WTC11 (cell line): ENCODE measurements at regions not wholly inside any gene's neighbourhood (a gene's known extent, or its start where the extent isn't known, plus 50 kb on each side); places are given as distances from the start of the nearest gene placed in this dataset.

ENCODE experiments used
- ATAC-seq: fragments of 200-7000 bp; cut with Tn5 transposase; 2 replicates; pipeline ENCODE4 v1.10.0; 2021; ENCODE audit warnings: mild to moderate bottlenecking, moderate library complexity
- CTCF ChIA-PET: fragments of 300-600 bp; sonication (Branson Sonifier 250); formaldehyde crosslinking; loops from one replicate; lab custom pipeline; 2021; ENCODE audit warnings: antibody characterized with exemption; lab: Charles Lee
- POLR2A ChIA-PET: fragments of 350-600 bp; sonication (Branson Sonifier 250); formaldehyde crosslinking; loops from one replicate; lab custom pipeline; 2021; ENCODE audit warnings: antibody characterized with exemption; lab: Charles Lee
- DNase-seq: peaks from one replicate; pipeline ENCODE4 v3.0.0; 2021; ENCODE audit warnings: low spot score
- H3K27ac Mint-ChIP-seq: 2 replicates; pipeline ENCODE4 v1.8.0; 2021; ENCODE audit warnings: mixed read lengths
- H3K27me3 Mint-ChIP-seq: 2 replicates; pipeline ENCODE4 v1.8.0; 2021; ENCODE audit warnings: low read depth, mild to moderate bottlenecking, moderate library complexity, mixed read lengths
- H3K36me3 Mint-ChIP-seq: 2 replicates; pipeline ENCODE4 v1.8.0; 2021; ENCODE audit warnings: mixed read lengths
- H3K4me1 Mint-ChIP-seq: 2 replicates; pipeline ENCODE4 v1.8.0; 2022; ENCODE audit warnings: mixed read lengths
- H3K4me3 Mint-ChIP-seq: 2 replicates; pipeline ENCODE4 v1.8.0; 2021; ENCODE audit warnings: mild to moderate bottlenecking, moderate library complexity, mixed read lengths
- H3K9me3 Mint-ChIP-seq: 2 replicates; pipeline ENCODE4 v1.8.0; 2021; ENCODE audit warnings: mixed read lengths
- ATF1 ChIP-seq: sonication (generic); formaldehyde crosslinking; IDR thresholded peaks from 2 replicates; pipeline ENCODE4 v1.8.1; 2023; ENCODE audit warnings: mild to moderate bottlenecking, moderate library complexity, missing genetic modification reagents
- CREB1 ChIP-seq: sonication (generic); formaldehyde crosslinking; IDR thresholded peaks from 2 replicates; pipeline ENCODE4 v1.8.0; 2023; ENCODE audit warnings: mild to moderate bottlenecking, missing genetic modification reagents
- EMX1 ChIP-seq: fragments of 250-450 bp; sonication (Bioruptor Pico); IDR thresholded peaks from 2 replicates; pipeline ENCODE4 v1.8.0; 2021; ENCODE audit warnings: mild to moderate bottlenecking
- FOXJ3 ChIP-seq: sonication (generic); formaldehyde crosslinking; IDR thresholded peaks from 2 replicates; pipeline ENCODE4 v1.9.0; 2021; ENCODE audit warnings: missing genetic modification reagents, mild to moderate bottlenecking, borderline replicate concordance
- FOXK1 ChIP-seq: sonication (generic); formaldehyde crosslinking; IDR thresholded peaks from 2 replicates; pipeline ENCODE4 v1.8.0; 2022; ENCODE audit warnings: mild to moderate bottlenecking, moderate library complexity, missing genetic modification reagents
- GRHL2 ChIP-seq: fragments of 250-450 bp; sonication (Bioruptor Pico); IDR thresholded peaks from 2 replicates; pipeline ENCODE4 v1.8.0; 2022; ENCODE audit warnings: mild to moderate bottlenecking, moderate library complexity; ENCODE audit not compliant: insufficient replicate concordance, severe bottlenecking
- GTF2I ChIP-seq: fragments of 250-450 bp; sonication (Bioruptor Pico); conservative IDR thresholded peaks from 2 replicates; pipeline ENCODE4 v1.4.0; 2021; ENCODE audit warnings: mild to moderate bottlenecking
- NR1H2 ChIP-seq: sonication (generic); formaldehyde crosslinking; IDR thresholded peaks from 2 replicates; pipeline ENCODE4 v1.9.0; 2021; ENCODE audit warnings: mild to moderate bottlenecking, moderate library complexity, missing genetic modification reagents
- NR2C2 ChIP-seq: sonication (generic); formaldehyde crosslinking; IDR thresholded peaks from 2 replicates; pipeline ENCODE4 v1.8.0; 2022; ENCODE audit warnings: mild to moderate bottlenecking, missing genetic modification reagents
- PRRX2 ChIP-seq: fragments of 250-450 bp; sonication (Bioruptor Pico); IDR thresholded peaks from 2 replicates; pipeline ENCODE4 v1.8.0; 2021; ENCODE audit warnings: mild to moderate bottlenecking
- RORB ChIP-seq: fragments of 250-450 bp; sonication (Bioruptor Pico); IDR thresholded peaks from 2 replicates; pipeline ENCODE4 v1.9.0; 2021; ENCODE audit warnings: mild to moderate bottlenecking
- TCF7 ChIP-seq: sonication (generic); formaldehyde crosslinking; IDR thresholded peaks from 2 replicates; pipeline ENCODE4 v1.8.0; 2022; ENCODE audit warnings: mild to moderate bottlenecking, low read depth, missing genetic modification reagents, moderate library complexity
- TEAD4 ChIP-seq: sonication (generic); formaldehyde crosslinking; IDR thresholded peaks from 2 replicates; pipeline ENCODE4 v1.8.0; 2022; ENCODE audit warnings: mild to moderate bottlenecking, missing genetic modification reagents
- ZNF121 ChIP-seq: sonication (generic); formaldehyde crosslinking; IDR thresholded peaks from 2 replicates; pipeline ENCODE4 v1.8.0; 2023; ENCODE audit warnings: missing genetic modification reagents
- ZNF263 ChIP-seq: sonication (generic); formaldehyde crosslinking; IDR thresholded peaks from 2 replicates; pipeline ENCODE4 v1.8.1; 2022; ENCODE audit warnings: low read depth, mild to moderate bottlenecking, moderate library complexity, missing genetic modification reagents
- ZNF317 ChIP-seq: sonication (generic); formaldehyde crosslinking; IDR thresholded peaks from 2 replicates; pipeline ENCODE4 v1.8.1; 2023; ENCODE audit warnings: low read depth, mild to moderate bottlenecking, moderate library complexity, missing genetic modification reagents, borderline replicate concordance
- TF ChIP-seq, protein P1 (sequence below): sonication (generic); formaldehyde crosslinking; IDR thresholded peaks from 2 replicates; pipeline ENCODE4 v1.8.1; 2023; ENCODE audit warnings: mild to moderate bottlenecking, moderate library complexity, missing genetic modification reagents
- TF ChIP-seq, protein P2 (sequence below): sonication (generic); formaldehyde crosslinking; IDR thresholded peaks from 2 replicates; pipeline ENCODE4 v1.8.1; 2022; ENCODE audit warnings: low read depth, missing genetic modification reagents, borderline replicate concordance
- TF ChIP-seq, protein P3 (sequence below): sonication (generic); formaldehyde crosslinking; IDR thresholded peaks from 2 replicates; pipeline ENCODE4 v1.8.1; 2023; ENCODE audit warnings: mild to moderate bottlenecking, missing genetic modification reagents
- TF ChIP-seq, protein P4 (sequence below): sonication (generic); formaldehyde crosslinking; IDR thresholded peaks from 2 replicates; pipeline ENCODE4 v1.8.1; 2023; ENCODE audit warnings: mild to moderate bottlenecking, missing genetic modification reagents, borderline replicate concordance
- TF ChIP-seq, protein P5 (sequence below): sonication (generic); formaldehyde crosslinking; IDR thresholded peaks from 2 replicates; pipeline ENCODE4 v1.8.0; 2022; ENCODE audit warnings: mild to moderate bottlenecking, missing genetic modification reagents

DNA sequence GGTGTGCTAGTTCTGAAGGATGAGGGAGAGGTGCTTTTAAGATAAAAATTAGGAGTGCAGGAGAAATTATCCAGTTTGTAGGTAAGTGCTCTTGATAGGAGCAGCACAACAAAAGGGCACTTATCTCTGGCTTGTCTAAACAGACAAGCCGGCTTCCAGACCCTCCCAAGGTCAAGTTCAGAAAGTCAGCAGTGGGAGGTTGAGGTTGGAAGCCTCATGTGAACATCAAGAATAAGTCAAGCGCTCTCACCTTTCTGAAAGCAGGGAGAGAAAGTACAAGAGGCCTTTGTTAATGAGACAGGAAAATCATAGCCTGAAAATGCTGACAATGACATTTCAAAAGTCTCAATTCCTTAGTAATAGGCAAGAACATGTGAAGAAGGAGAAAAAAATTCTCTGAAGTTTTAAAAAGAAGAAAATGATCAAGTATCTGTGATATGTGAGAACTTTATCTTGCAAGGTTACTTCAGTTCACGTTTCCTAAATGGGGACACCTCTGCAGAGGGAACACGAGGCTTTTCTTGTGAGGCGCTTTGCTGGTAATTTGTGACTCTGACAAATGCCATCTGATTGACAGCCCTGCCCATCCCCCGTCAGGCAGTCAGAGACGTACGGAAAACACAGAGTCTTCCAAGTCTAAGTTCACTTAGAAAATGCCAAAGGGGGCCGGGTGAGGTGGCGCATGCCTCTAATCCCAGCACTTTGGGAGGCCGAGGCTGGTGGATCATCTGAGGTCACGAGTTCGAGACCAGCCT lies 62.2 kb downstream of the TIGD2 start (continued):
- TF ChIP-seq, protein P1, sequence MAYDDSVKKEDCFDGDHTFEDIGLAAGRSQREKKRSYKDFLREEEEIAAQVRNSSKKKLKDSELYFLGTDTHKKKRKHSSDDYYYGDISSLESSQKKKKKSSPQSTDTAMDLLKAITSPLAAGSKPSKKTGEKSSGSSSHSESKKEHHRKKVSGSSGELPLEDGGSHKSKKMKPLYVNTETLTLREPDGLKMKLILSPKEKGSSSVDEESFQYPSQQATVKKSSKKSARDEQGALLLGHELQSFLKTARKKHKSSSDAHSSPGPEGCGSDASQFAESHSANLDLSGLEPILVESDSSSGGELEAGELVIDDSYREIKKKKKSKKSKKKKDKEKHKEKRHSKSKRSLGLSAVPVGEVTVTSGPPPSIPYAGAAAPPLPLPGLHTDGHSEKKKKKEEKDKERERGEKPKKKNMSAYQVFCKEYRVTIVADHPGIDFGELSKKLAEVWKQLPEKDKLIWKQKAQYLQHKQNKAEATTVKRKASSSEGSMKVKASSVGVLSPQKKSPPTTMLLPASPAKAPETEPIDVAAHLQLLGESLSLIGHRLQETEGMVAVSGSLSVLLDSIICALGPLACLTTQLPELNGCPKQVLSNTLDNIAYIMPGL (CRISPR knock-in tag) = no peak
- TF ChIP-seq GTF2I = no peak
- TF ChIP-seq, protein P2, sequence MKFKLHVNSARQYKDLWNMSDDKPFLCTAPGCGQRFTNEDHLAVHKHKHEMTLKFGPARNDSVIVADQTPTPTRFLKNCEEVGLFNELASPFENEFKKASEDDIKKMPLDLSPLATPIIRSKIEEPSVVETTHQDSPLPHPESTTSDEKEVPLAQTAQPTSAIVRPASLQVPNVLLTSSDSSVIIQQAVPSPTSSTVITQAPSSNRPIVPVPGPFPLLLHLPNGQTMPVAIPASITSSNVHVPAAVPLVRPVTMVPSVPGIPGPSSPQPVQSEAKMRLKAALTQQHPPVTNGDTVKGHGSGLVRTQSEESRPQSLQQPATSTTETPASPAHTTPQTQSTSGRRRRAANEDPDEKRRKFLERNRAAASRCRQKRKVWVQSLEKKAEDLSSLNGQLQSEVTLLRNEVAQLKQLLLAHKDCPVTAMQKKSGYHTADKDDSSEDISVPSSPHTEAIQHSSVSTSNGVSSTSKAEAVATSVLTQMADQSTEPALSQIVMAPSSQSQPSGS = no peak

DNA sequence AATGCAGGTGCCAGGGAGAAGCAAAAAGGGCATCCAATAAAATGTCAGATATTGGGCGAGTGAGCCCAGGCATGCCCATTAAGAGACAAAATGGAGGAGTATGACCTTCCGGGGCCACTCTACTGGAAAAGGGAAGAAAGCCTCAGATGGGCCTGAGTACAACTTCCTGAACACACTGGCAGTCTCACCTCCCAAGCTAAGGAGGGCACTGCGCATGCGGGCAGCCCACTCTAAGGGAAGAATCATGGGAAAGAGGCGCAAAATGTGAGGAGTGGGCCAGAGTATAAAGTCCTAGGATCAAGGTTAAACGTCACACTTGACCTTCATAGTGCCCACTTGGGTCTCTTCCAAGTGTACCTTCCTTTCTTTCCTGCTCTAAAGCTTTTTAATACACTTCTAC lies 63.5 kb downstream of the TIGD2 start:
- Mint-ChIP-seq H3K4me3 (no peak overlapping the region), H3K27me3 (no peaks in the 10 kb centered on the region)
- no peak for DNase-seq
- TF ChIP-seq PRRX2 (CRISPR knock-in tag) (no peak), RORB (CRISPR knock-in tag) (no peak), CREB1 (CRISPR knock-in tag) (no peak), ZNF263 (CRISPR knock-in tag) (no peak), ZNF317 (CRISPR knock-in tag) (no peak), TEAD4 (no peak)
- TF ChIP-seq, protein P3, sequence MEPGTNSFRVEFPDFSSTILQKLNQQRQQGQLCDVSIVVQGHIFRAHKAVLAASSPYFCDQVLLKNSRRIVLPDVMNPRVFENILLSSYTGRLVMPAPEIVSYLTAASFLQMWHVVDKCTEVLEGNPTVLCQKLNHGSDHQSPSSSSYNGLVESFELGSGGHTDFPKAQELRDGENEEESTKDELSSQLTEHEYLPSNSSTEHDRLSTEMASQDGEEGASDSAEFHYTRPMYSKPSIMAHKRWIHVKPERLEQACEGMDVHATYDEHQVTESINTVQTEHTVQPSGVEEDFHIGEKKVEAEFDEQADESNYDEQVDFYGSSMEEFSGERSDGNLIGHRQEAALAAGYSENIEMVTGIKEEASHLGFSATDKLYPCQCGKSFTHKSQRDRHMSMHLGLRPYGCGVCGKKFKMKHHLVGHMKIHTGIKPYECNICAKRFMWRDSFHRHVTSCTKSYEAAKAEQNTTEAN (CRISPR knock-in tag) = no peak
- TF ChIP-seq, all 79 proteins: peak for 0
- Mint-ChIP-seq H3K36me3 (no peaks in the 10 kb centered on the region), H3K9me3 (no peaks in the 10 kb centered on the region), H3K4me1 (no peaks in the 10 kb centered on the region; the same call in 1 of the 2 replicates), H3K27ac (no peak overlapping the region)
- CTCF ChIA-PET = interaction anchor here (0.8 to 1.3 kb wide), 2 partner anchors 38 to 51 kb away, joined by 3 read pairs; no protein-coding TSS in a partner anchor
- POLR2A ChIA-PET = interaction anchor here (0.6 kb wide), 1 partner anchor 794 kb away, joined by 5 read pairs; no protein-coding TSS in a partner anchor
- no peak for ATAC-seq

DNA sequence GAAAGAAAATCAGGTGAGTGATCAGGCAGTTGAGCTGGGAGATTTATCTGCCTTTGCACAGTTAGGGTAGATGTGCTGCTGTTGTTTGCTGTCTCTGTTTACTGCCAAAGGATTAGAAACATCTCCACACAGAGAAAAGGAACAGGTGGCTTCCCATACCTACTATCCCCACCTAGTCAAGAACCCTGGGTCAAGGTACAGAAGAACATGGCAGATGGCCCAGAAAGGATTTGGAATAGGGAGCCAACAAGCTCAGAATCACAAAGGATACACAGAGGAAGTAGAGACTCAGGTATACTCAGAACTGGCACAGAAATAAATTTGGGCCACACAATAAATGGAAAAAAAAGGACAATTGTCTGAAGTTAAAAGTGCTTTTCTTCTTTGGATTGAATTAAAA lies 64.3 kb downstream of the TIGD2 start:
- Mint-ChIP-seq H3K9me3 (no peaks in the 10 kb centered on the region), H3K27ac (no peak overlapping the region), H3K4me1 (no peaks in the 10 kb centered on the region; the same call in 1 of the 2 replicates), H3K36me3 (no peaks in the 10 kb centered on the region), H3K4me3 (no peak overlapping the region), H3K27me3 (no peaks in the 10 kb centered on the region)
- ChIA-PET POLR2A (no interaction called here), CTCF (no interaction called here)
- DNase-seq = no peak
- ATAC-seq = no peak
- TF ChIP-seq NR2C2 (CRISPR knock-in tag) = no peak
- TF ChIP-seq FOXJ3 (CRISPR knock-in tag) = no peak
- TF ChIP-seq ATF1 (CRISPR knock-in tag) = no peak
- no peak for TF ChIP-seq ZNF121 (CRISPR knock-in tag)
- no peak for TF ChIP-seq FOXK1 (CRISPR knock-in tag)
- TF ChIP-seq GRHL2 (CRISPR knock-in tag) = no peak
- TF ChIP-seq, protein P4, sequence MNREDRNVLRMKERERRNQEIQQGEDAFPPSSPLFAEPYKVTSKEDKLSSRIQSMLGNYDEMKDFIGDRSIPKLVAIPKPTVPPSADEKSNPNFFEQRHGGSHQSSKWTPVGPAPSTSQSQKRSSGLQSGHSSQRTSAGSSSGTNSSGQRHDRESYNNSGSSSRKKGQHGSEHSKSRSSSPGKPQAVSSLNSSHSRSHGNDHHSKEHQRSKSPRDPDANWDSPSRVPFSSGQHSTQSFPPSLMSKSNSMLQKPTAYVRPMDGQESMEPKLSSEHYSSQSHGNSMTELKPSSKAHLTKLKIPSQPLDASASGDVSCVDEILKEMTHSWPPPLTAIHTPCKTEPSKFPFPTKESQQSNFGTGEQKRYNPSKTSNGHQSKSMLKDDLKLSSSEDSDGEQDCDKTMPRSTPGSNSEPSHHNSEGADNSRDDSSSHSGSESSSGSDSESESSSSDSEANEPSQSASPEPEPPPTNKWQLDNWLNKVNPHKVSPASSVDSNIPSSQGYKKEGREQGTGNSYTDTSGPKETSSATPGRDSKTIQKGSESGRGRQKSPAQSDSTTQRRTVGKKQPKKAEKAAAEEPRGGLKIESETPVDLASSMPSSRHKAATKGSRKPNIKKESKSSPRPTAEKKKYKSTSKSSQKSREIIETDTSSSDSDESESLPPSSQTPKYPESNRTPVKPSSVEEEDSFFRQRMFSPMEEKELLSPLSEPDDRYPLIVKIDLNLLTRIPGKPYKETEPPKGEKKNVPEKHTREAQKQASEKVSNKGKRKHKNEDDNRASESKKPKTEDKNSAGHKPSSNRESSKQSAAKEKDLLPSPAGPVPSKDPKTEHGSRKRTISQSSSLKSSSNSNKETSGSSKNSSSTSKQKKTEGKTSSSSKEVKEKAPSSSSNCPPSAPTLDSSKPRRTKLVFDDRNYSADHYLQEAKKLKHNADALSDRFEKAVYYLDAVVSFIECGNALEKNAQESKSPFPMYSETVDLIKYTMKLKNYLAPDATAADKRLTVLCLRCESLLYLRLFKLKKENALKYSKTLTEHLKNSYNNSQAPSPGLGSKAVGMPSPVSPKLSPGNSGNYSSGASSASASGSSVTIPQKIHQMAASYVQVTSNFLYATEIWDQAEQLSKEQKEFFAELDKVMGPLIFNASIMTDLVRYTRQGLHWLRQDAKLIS (CRISPR knock-in tag) = no peak
- no peak for TF ChIP-seq NR1H2
- no peak for TF ChIP-seq EMX1 (CRISPR knock-in tag)
- no peak for TF ChIP-seq TCF7
- TF ChIP-seq, protein P5, sequence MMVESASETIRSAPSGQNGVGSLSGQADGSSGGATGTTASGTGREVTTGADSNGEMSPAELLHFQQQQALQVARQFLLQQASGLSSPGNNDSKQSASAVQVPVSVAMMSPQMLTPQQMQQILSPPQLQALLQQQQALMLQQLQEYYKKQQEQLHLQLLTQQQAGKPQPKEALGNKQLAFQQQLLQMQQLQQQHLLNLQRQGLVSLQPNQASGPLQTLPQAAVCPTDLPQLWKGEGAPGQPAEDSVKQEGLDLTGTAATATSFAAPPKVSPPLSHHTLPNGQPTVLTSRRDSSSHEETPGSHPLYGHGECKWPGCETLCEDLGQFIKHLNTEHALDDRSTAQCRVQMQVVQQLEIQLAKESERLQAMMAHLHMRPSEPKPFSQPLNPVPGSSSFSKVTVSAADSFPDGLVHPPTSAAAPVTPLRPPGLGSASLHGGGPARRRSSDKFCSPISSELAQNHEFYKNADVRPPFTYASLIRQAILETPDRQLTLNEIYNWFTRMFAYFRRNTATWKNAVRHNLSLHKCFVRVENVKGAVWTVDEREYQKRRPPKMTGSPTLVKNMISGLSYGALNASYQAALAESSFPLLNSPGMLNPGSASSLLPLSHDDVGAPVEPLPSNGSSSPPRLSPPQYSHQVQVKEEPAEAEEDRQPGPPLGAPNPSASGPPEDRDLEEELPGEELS (CRISPR knock-in tag) = no peak
